ENCODE measurements at regions not wholly inside any gene's neighbourhood (a gene's known extent, or its start where the extent isn't known, plus 50 kb on each side); places are given as distances from the start of the nearest gene placed in this dataset.

DNA sequence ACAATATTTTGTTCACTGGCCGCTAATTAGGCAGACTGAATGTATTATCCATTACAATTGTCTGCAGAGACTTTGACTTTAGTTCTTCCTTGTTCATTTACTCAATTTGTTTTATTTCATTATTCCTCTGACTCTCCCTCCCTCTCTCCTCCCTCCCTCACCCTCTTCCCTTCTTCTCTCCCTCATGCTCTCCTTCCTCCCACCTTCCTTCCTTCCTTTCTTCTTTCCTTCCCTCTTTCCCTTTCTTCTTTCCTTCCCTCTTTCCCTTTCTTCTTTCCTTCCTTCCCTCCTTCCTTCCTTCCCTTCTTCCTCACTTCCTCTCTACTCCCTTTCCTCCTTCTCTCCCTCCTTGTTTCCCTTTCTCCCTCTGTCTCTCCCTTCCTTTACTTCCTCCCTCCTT lies 1591.0 kb upstream of the SLC10A2 start:
- H3K4me1 ChIP-seq (ENCODE audit: control insufficient read depth, insufficient read depth, low read length): no peaks in the 10 kb centered on the region
- H3K9me3 ChIP-seq (ENCODE audit: control insufficient read depth, insufficient read depth, low read depth, low read length): no peaks in the 10 kb centered on the region
- no peak overlapping the region for H3K4me3 ChIP-seq (ENCODE audit: low read depth, low read length)
- TF ChIP-seq PRDM1 (tag by site-specific recombination; IDR thresholded peaks at IDR 0.05) (peak; percentile 42; the same call in 1 of the 2 replicates), ZNF366 (tag by site-specific recombination; conservative IDR thresholded peaks at IDR 0.05) (peak; percentile 59), ZFP3 (tag by site-specific recombination; IDR thresholded peaks at IDR 0.05; ENCODE audit: low read depth) (no peak), ZNF768 (tag by site-specific recombination; IDR thresholded peaks at IDR 0.05) (no peak), ZNF223 (tag by site-specific recombination; IDR thresholded peaks at IDR 0.05) (no peak)
- H3K27ac ChIP-seq (ENCODE audit: extremely low read depth, low read depth, low read length): no peak overlapping the region
- ChIA-PET CTCF (no interaction called here), POLR2A (no interaction called here)
- no peaks in the 10 kb centered on the region for H3K36me3 ChIP-seq (ENCODE audit: control insufficient read depth in 2 of 2, insufficient read depth in 1 of 2, low read length in 2 of 2)

DNA sequence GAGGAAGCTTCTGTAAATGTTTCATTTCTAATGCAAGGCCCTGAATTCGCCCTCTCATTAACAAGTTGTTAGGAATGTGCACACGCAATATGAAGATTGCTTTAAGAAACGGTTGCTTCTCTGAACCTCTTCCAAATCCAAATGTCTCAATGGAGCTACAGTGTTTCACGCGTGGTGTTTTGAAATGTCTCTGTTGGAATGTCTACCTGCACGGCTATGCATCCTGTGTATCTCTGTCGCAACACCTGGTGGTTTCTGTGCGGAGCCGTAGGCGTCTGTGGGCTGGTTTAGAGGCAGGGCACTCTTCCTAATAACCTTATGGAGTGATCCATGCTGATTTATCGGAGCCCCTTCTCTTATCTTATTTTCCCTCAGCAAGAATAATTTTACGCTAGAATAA lies 1584.2 kb upstream of the SLC10A2 start:
- Histone ChIP-seq H3K9me3 (ENCODE audit: control insufficient read depth, insufficient read depth, low read depth, low read length) (no peaks in the 10 kb centered on the region), H3K36me3 (ENCODE audit: control insufficient read depth in 2 of 2, insufficient read depth in 1 of 2, low read length in 2 of 2) (no peaks in the 10 kb centered on the region), H3K27ac (ENCODE audit: extremely low read depth, low read depth, low read length) (no peak overlapping the region), H3K4me3 (ENCODE audit: low read depth, low read length) (no peak overlapping the region), H3K4me1 (ENCODE audit: control insufficient read depth, insufficient read depth, low read length) (no peaks in the 10 kb centered on the region; the same call in 1 of the 2 replicates)
- ChIA-PET POLR2A (no interaction called here), CTCF (interaction anchor here (0.6 kb wide), 1 partner anchor 1186 kb away, joined by 4 read pairs; no protein-coding TSS in a partner anchor)
- TF ChIP-seq ZNF555 (tag by site-specific recombination; conservative IDR thresholded peaks at IDR 0.05): no peak
- TF ChIP-seq, protein P1, sequence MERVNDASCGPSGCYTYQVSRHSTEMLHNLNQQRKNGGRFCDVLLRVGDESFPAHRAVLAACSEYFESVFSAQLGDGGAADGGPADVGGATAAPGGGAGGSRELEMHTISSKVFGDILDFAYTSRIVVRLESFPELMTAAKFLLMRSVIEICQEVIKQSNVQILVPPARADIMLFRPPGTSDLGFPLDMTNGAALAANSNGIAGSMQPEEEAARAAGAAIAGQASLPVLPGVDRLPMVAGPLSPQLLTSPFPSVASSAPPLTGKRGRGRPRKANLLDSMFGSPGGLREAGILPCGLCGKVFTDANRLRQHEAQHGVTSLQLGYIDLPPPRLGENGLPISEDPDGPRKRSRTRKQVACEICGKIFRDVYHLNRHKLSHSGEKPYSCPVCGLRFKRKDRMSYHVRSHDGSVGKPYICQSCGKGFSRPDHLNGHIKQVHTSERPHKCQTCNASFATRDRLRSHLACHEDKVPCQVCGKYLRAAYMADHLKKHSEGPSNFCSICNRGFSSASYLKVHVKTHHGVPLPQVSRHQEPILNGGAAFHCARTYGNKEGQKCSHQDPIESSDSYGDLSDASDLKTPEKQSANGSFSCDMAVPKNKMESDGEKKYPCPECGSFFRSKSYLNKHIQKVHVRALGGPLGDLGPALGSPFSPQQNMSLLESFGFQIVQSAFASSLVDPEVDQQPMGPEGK (tag by site-specific recombination; IDR thresholded peaks at IDR 0.05): no peak
- TF ChIP-seq ZNF354C (tag by site-specific recombination; IDR thresholded peaks at IDR 0.05; ENCODE audit: borderline replicate concordance, low read depth): no peak
- TF ChIP-seq, protein P2, sequence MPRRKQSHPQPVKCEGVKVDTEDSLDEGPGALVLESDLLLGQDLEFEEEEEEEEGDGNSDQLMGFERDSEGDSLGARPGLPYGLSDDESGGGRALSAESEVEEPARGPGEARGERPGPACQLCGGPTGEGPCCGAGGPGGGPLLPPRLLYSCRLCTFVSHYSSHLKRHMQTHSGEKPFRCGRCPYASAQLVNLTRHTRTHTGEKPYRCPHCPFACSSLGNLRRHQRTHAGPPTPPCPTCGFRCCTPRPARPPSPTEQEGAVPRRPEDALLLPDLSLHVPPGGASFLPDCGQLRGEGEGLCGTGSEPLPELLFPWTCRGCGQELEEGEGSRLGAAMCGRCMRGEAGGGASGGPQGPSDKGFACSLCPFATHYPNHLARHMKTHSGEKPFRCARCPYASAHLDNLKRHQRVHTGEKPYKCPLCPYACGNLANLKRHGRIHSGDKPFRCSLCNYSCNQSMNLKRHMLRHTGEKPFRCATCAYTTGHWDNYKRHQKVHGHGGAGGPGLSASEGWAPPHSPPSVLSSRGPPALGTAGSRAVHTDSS (tag by site-specific recombination; IDR thresholded peaks at IDR 0.05): no peak
- TF ChIP-seq ZNF791 (tag by site-specific recombination; IDR thresholded peaks at IDR 0.05): no peak
- TF ChIP-seq ZNF155 (tag by site-specific recombination; IDR thresholded peaks at IDR 0.05): no peak
- TF ChIP-seq ZBTB8A (tag by site-specific recombination; IDR thresholded peaks at IDR 0.05): no peak
- TF ChIP-seq ZNF311 (tag by site-specific recombination; IDR thresholded peaks at IDR 0.05; ENCODE audit: borderline replicate concordance): no peak

DNA sequence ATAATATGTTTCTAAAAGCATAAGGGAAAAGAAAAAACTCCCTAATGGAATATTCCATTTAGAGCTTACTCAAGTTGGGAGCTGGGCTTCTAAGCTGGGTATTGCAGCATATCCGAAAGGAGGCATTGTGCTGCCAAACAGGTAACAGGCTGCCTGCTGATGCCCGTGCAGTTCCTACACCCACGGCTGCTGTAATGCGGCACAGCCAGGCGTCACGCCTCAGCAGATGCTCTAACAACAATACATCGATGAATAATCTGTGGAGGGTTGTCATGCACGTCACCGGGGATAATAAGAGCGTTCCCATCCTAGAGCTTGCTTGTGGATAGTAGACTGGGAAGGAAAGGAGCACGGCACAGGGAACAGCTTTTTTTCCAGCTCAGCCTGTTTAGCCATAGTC lies 1582.1 kb upstream of the SLC10A2 start:
- no peak overlapping the region for H3K27ac ChIP-seq (ENCODE audit: extremely low read depth, low read depth, low read length)
- H3K4me3 ChIP-seq (ENCODE audit: low read depth, low read length): no peak overlapping the region
- H3K4me1 ChIP-seq (ENCODE audit: control insufficient read depth, insufficient read depth, low read length): no peaks in the 10 kb centered on the region; the same call in 1 of the 2 replicates
- CTCF ChIA-PET: no interaction called here
- POLR2A ChIA-PET: no interaction called here
- TF ChIP-seq MEIS1 (CRISPR knock-in tag; IDR thresholded peaks at IDR 0.05; ENCODE audit: borderline replicate concordance) (no peak), ZNF174 (tag by site-specific recombination; IDR thresholded peaks at IDR 0.05) (no peak), ZBTB21 (tag by site-specific recombination; IDR thresholded peaks at IDR 0.05) (no peak)
- TF ChIP-seq, protein P3, sequence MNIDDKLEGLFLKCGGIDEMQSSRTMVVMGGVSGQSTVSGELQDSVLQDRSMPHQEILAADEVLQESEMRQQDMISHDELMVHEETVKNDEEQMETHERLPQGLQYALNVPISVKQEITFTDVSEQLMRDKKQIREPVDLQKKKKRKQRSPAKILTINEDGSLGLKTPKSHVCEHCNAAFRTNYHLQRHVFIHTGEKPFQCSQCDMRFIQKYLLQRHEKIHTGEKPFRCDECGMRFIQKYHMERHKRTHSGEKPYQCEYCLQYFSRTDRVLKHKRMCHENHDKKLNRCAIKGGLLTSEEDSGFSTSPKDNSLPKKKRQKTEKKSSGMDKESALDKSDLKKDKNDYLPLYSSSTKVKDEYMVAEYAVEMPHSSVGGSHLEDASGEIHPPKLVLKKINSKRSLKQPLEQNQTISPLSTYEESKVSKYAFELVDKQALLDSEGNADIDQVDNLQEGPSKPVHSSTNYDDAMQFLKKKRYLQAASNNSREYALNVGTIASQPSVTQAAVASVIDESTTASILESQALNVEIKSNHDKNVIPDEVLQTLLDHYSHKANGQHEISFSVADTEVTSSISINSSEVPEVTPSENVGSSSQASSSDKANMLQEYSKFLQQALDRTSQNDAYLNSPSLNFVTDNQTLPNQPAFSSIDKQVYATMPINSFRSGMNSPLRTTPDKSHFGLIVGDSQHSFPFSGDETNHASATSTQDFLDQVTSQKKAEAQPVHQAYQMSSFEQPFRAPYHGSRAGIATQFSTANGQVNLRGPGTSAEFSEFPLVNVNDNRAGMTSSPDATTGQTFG (tag by site-specific recombination; IDR thresholded peaks at IDR 0.05; ENCODE audit: borderline replicate concordance): no peak
- TF ChIP-seq, protein P4, sequence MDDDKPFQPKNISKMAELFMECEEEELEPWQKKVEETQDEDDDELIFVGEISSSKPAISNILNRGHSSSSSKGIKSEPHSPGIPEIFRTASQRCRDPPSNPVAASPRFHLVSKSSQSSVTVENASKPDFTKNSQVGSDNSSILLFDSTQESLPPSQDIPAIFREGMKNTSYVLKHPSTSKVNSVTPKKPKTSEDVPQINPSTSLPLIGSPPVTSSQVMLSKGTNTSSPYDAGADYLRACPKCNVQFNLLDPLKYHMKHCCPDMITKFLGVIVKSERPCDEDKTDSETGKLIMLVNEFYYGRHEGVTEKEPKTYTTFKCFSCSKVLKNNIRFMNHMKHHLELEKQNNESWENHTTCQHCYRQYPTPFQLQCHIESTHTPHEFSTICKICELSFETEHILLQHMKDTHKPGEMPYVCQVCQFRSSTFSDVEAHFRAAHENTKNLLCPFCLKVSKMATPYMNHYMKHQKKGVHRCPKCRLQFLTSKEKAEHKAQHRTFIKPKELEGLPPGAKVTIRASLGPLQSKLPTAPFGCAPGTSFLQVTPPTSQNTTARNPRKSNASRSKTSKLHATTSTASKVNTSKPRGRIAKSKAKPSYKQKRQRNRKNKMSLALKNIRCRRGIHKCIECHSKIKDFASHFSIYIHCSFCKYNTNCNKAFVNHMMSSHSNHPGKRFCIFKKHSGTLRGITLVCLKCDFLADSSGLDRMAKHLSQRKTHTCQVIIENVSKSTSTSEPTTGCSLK (tag by site-specific recombination; IDR thresholded peaks at IDR 0.05): no peak
- no peaks in the 10 kb centered on the region for H3K36me3 ChIP-seq (ENCODE audit: control insufficient read depth in 2 of 2, insufficient read depth in 1 of 2, low read length in 2 of 2)
- no peaks in the 10 kb centered on the region for H3K9me3 ChIP-seq (ENCODE audit: control insufficient read depth, insufficient read depth, low read depth, low read length)
